C4-2B (cell line): ENCODE measurements at regions not wholly inside any gene's neighbourhood (a gene's known extent, or its start where the extent isn't known, plus 50 kb on each side); places are given as distances from the start of the nearest gene placed in this dataset.

ENCODE experiments used
- CTCF ChIP-seq: fragments of 450-650 bp; conservative IDR thresholded peaks from 2 replicates; pipeline ENCODE4 v1.5.1; 2017; ENCODE audit warnings: mild to moderate bottlenecking
- ZFX ChIP-seq: fragments of 450-650 bp; IDR thresholded peaks from 2 replicates; pipeline ENCODE4 v1.6.1; 2017

GRCh38 chr17:15133826-15134225, 131.3 kb downstream of the PMP22 start:
- no peak for TF ChIP-seq CTCF
- no peak for TF ChIP-seq ZFX
